ENCODE measurements at regions not wholly inside any gene's neighbourhood (a gene's known extent, or its start where the extent isn't known, plus 50 kb on each side); places are given as distances from the start of the nearest gene placed in this dataset.

- no peak for TF ChIP-seq NFIC (IDR thresholded peaks at IDR 0.05)
- no peak for TF ChIP-seq YY1 (IDR thresholded peaks at IDR 0.05; ENCODE audit: low read depth)
- no peak for TF ChIP-seq REST (IDR thresholded peaks at IDR 0.05; ENCODE audit: low read depth)
- no peak for TF ChIP-seq RAD21 (IDR thresholded peaks at IDR 0.05; ENCODE audit: low read depth)
- no peak for TF ChIP-seq TAF1 (IDR thresholded peaks at IDR 0.05; ENCODE audit: low read depth)
- no peak for TF ChIP-seq CEBPB (IDR thresholded peaks at IDR 0.05)
These were observed 177.6 kb downstream of the AIPL1 start for GRCh38 chr17:6257336-6257735.
